ENCODE measurements at regions not wholly inside any gene's neighbourhood (a gene's known extent, or its start where the extent isn't known, plus 50 kb on each side); places are given as distances from the start of the nearest gene placed in this dataset.

GRCh38 chr12:30423330-30423729 is 272.3 kb downstream of the IPO8 start:
- H3K4me3 ChIP-seq: no peak overlapping the region
- WGBS, 3 donors: 82 to 92% (median 90%) methylated on average over 5 of the region's 5 CpGs
- H3K9me3 ChIP-seq: no peaks in the 10 kb centered on the region
- no peak for DNase-seq
- no peak overlapping the region for H3K27ac ChIP-seq
- H3K4me1 ChIP-seq (ENCODE audit: insufficient read depth): no peaks in the 10 kb centered on the region
- intact Hi-C loops (cut with DNase I): no loop called here
- no peak for TF ChIP-seq EP300 (IDR thresholded peaks at IDR 0.05)
- no peak for TF ChIP-seq POLR2A (IDR thresholded peaks at IDR 0.05)
- no peak for TF ChIP-seq CTCF (IDR thresholded peaks at IDR 0.05)
- H3K36me3 ChIP-seq: no peaks in the 10 kb centered on the region
- no peaks in the 10 kb centered on the region for H3K27me3 ChIP-seq

GRCh38 chr12:30422844-30423243 is 272.8 kb downstream of the IPO8 start:
- TF ChIP-seq POLR2A (IDR thresholded peaks at IDR 0.05) (no peak), EP300 (IDR thresholded peaks at IDR 0.05) (no peak), CTCF (IDR thresholded peaks at IDR 0.05) (no peak)
- intact Hi-C loops (cut with DNase I): no loop called here

GRCh38 chr12:30420561-30420960 is 275.1 kb downstream of the IPO8 start:
- Histone ChIP-seq H3K9me3 (no peaks in the 10 kb centered on the region), H3K27ac (no peak overlapping the region), H3K4me3 (no peak overlapping the region), H3K27me3 (no peaks in the 10 kb centered on the region), H3K36me3 (no peaks in the 10 kb centered on the region), H3K4me1 (ENCODE audit: insufficient read depth) (no peaks in the 10 kb centered on the region)
- intact Hi-C loops (cut with DNase I): no loop called here
- 76 to 87% (median 84%) methylated on average over 3 of the region's 3 CpGs for WGBS, 3 donors
- no peak for DNase-seq
- TF ChIP-seq CTCF (IDR thresholded peaks at IDR 0.05): no peak
- no peak for TF ChIP-seq POLR2A (IDR thresholded peaks at IDR 0.05)
- no peak for TF ChIP-seq EP300 (IDR thresholded peaks at IDR 0.05)

More at GRCh38 chr12:30422844-30423243, 272.8 kb downstream of the IPO8 start:
- WGBS, 3 donors: 72 to 82% (median 80%) methylated on average over 1 of the region's 1 CpG
- H3K9me3 ChIP-seq: no peaks in the 10 kb centered on the region
- no peaks in the 10 kb centered on the region for H3K36me3 ChIP-seq
- H3K27ac ChIP-seq: no peak overlapping the region
- no peak overlapping the region for H3K4me3 ChIP-seq
- DNase-seq: no peak
- no peaks in the 10 kb centered on the region for H3K27me3 ChIP-seq
- no peaks in the 10 kb centered on the region for H3K4me1 ChIP-seq (ENCODE audit: insufficient read depth)

- intact Hi-C loops (cut with DNase I): no loop called here
- Histone ChIP-seq H3K4me1 (ENCODE audit: insufficient read depth) (no peaks in the 10 kb centered on the region), H3K27me3 (no peaks in the 10 kb centered on the region), H3K4me3 (no peak overlapping the region), H3K36me3 (no peaks in the 10 kb centered on the region), H3K27ac (no peak overlapping the region), H3K9me3 (no peaks in the 10 kb centered on the region)
- no peak for TF ChIP-seq CTCF (IDR thresholded peaks at IDR 0.05)
- no peak for TF ChIP-seq EP300 (IDR thresholded peaks at IDR 0.05)
- no peak for TF ChIP-seq POLR2A (IDR thresholded peaks at IDR 0.05)
- no peak for DNase-seq
- 68 to 80% (median 74%) methylated on average over 5 of the region's 5 CpGs for WGBS, 3 donors
Observed at GRCh38 chr12:30417697-30418231, 277.9 kb downstream of the IPO8 start.

Data from ovary (tissue), 7 donors.